HepG2 (cell line): ENCODE measurements at regions not wholly inside any gene's neighbourhood (a gene's known extent, or its start where the extent isn't known, plus 50 kb on each side); places are given as distances from the start of the nearest gene placed in this dataset.

Experiments
- ATAC-seq: fragments of 200-7000 bp; cut with Tn5 transposase; 3 replicates; pipeline ENCODE4 v1.9.1; 2020; ENCODE audit warnings: mild to moderate bottlenecking, moderate library complexity
- BruUV-seq: library from RNA; stranded (reverse); fragments of 400-500 nt; replicated peaks from 2 replicates; lab custom pipeline; 2021; lab: Mats Ljungman, UMichigan
- CTCF ChIA-PET: fragments of 300-600 bp; formaldehyde crosslinking; extraction: SDS; loops from one replicate; lab custom pipeline; 2021; ENCODE audit warnings: low total read pairs, inconsistent platforms, low intra/inter-chr PET ratio; lab: Yijun Ruan, JAX
- POLR2A ChIA-PET: fragments of 350-600 bp; sonication (Branson Sonifier 250); formaldehyde crosslinking; loops from one replicate; lab custom pipeline; 2020; ENCODE audit warnings: antibody characterized with exemption, inconsistent platforms; lab: Yijun Ruan, JAX
- DNase-seq: peaks from one replicate; pipeline ENCODE4 v3.0.0-alpha.2; 2015; ENCODE audit warnings: low spot score
- FAIRE-seq: peaks from 3 replicates; lab custom pipeline; 2011; peaks lifted over from hg19 to GRCh38; lab: Jason Lieb, UNC
- H2AFZ ChIP-seq: one replicate; pipeline ENCODE4 v1.6.1; 2011; ENCODE audit warnings: low read length, inconsistent platforms
- H3K27ac ChIP-seq: fragments of 300-600 bp; 3 replicates; pipeline ENCODE4 v1.8.0; 2011; ENCODE audit warnings: mixed run types, mild to moderate bottlenecking, mixed read lengths, low read length, inconsistent platforms; ENCODE audit not compliant: insufficient read depth; ENCODE audit errors: extremely low read length
- H3K27me3 ChIP-seq, 2 experiments: fragments of 200-600 bp in 1 of 2; 2 replicates in 1 of 2; 3 replicates in 1 of 2; pipeline versions ENCODE4 v1.6.0 to v1.8.0; 2011; ENCODE audit warnings: low read length in 2 of 2, mild to moderate bottlenecking in 2 of 2, moderate library complexity in 2 of 2, inconsistent platforms in 1 of 2; ENCODE audit not compliant: insufficient read depth in 2 of 2, control insufficient read depth in 1 of 2
- H3K36me3 ChIP-seq, 2 experiments: fragments of 200-600 bp in 1 of 2; replicated peaks in 1 of 2; 2 replicates in 1 of 2; 3 replicates in 1 of 2; pipeline versions ENCODE4 v1.5.1 to v1.8.0; 2011; ENCODE audit warnings: low read length in 2 of 2, inconsistent platforms in 1 of 2; ENCODE audit not compliant: insufficient read depth in 2 of 2, control insufficient read depth in 1 of 2
- H3K4me1 ChIP-seq: 2 replicates; pipeline ENCODE4 v1.5.1; 2012; ENCODE audit warnings: low read length, inconsistent platforms; ENCODE audit not compliant: insufficient read depth
- H3K4me2 ChIP-seq: 2 replicates; pipeline ENCODE4 v1.6.0; 2011; ENCODE audit warnings: low read depth, low read length, inconsistent platforms
- H3K4me3 ChIP-seq, 3 experiments: fragments of 200-600 bp in 1 of 3; sonication (generic), shearing (Covaris generic) in 1 of 3; replicated peaks in 1 of 3; 2 replicates each; pipeline ENCODE4 v1.5.1; 2011 to 2016; ENCODE audit warnings: low read length in 3 of 3, inconsistent platforms in 2 of 3, low read depth in 2 of 3, mild to moderate bottlenecking in 2 of 3, control low read depth in 1 of 3, mixed read lengths in 1 of 3; ENCODE audit not compliant: insufficient read depth in 1 of 3
- H3K79me2 ChIP-seq: one replicate; pipeline ENCODE4 v1.6.1; 2011; ENCODE audit warnings: low read length, inconsistent platforms; ENCODE audit not compliant: insufficient read depth
- H3K9ac ChIP-seq: 2 replicates; pipeline ENCODE4 v1.6.0; 2011; ENCODE audit warnings: mild to moderate bottlenecking, low read depth, low read length, inconsistent platforms; ENCODE audit not compliant: insufficient read depth
- H3K9me3 ChIP-seq: 2 replicates; pipeline ENCODE4 v1.5.1; 2012; ENCODE audit warnings: mild to moderate bottlenecking, low read length
- H4K20me1 ChIP-seq: 2 replicates; pipeline ENCODE4 v1.6.0; 2011; ENCODE audit warnings: inconsistent platforms, mild to moderate bottlenecking, low read length, moderate library complexity; ENCODE audit not compliant: insufficient read depth
- CAMTA2 ChIP-seq: sonication (generic); formaldehyde crosslinking; IDR thresholded peaks from 2 replicates; pipeline ENCODE4 v1.4.0; 2020; ENCODE audit warnings: mild to moderate bottlenecking, missing genetic modification reagents, borderline replicate concordance
- CEBPB ChIP-seq: IDR thresholded peaks from 2 replicates; pipeline ENCODE4 v1.6.1; 2011; ENCODE audit warnings: low read depth, low read length, improper control_type of control experiment, borderline replicate concordance
- EEA1 ChIP-seq: sonication (generic); formaldehyde crosslinking; IDR thresholded peaks from 2 replicates; pipeline ENCODE4 v1.5.1; 2020; ENCODE audit warnings: mild to moderate bottlenecking, missing genetic modification reagents, borderline replicate concordance
- JUNB ChIP-seq: sonication (generic); formaldehyde crosslinking; IDR thresholded peaks from 2 replicates; pipeline ENCODE4 v1.8.0; 2022; ENCODE audit warnings: missing genetic modification reagents, mild to moderate bottlenecking, borderline replicate concordance
- MIXL1 ChIP-seq: IDR thresholded peaks from 2 replicates; pipeline ENCODE4 v1.6.1; 2016
- MZF1 ChIP-seq: sonication (generic); formaldehyde crosslinking; IDR thresholded peaks from 2 replicates; pipeline ENCODE4 v1.8.1; 2023; ENCODE audit warnings: mild to moderate bottlenecking, missing genetic modification reagents, borderline replicate concordance
- NFE2L1 ChIP-seq: sonication (generic); formaldehyde crosslinking; IDR thresholded peaks from 2 replicates; pipeline ENCODE4 v1.4.0; 2020; ENCODE audit warnings: missing genetic modification reagents, mild to moderate bottlenecking, borderline replicate concordance
- NFIB ChIP-seq: sonication (generic); formaldehyde crosslinking; IDR thresholded peaks from 2 replicates; pipeline ENCODE4 v1.9.0; 2021; ENCODE audit warnings: missing genetic modification reagents, mild to moderate bottlenecking, borderline replicate concordance
- PLRG1 ChIP-seq: fragments of 450-650 bp; conservative IDR thresholded peaks from 2 replicates; pipeline ENCODE4 v1.6.1; 2016
- RAD21 ChIP-seq: fragments of 450-650 bp; formaldehyde crosslinking; IDR thresholded peaks from 2 replicates; pipeline ENCODE4 v1.5.0; 2020; ENCODE audit warnings: mild to moderate bottlenecking
- RBFOX2 ChIP-seq: fragments of 200-400 bp; formaldehyde crosslinking; IDR thresholded peaks from 2 replicates; pipeline ENCODE4 v1.6.1; 2017; ENCODE audit warnings: low read depth, mild to moderate bottlenecking, low read length
- SMC3 ChIP-seq: IDR thresholded peaks from 2 replicates; pipeline ENCODE4 v1.6.1; 2011; ENCODE audit warnings: low read length, improper control_type of control experiment
- SNAI1 ChIP-seq: sonication (generic); formaldehyde crosslinking; IDR thresholded peaks from 2 replicates; pipeline ENCODE4 v1.5.0; 2020; ENCODE audit warnings: mild to moderate bottlenecking, missing genetic modification reagents, borderline replicate concordance
- SNRNP70 ChIP-seq: fragments of 200-400 bp; formaldehyde crosslinking; IDR thresholded peaks from 2 replicates; pipeline ENCODE4 v1.6.1; 2017; ENCODE audit warnings: mild to moderate bottlenecking, low read depth, low read length, moderate library complexity
- STAG1 ChIP-seq: sonication (generic); formaldehyde crosslinking; IDR thresholded peaks from 2 replicates; pipeline ENCODE4 v1.4.0; 2020; ENCODE audit warnings: missing genetic modification reagents
- ZFP36L2 ChIP-seq: sonication (generic); formaldehyde crosslinking; IDR thresholded peaks from 2 replicates; pipeline ENCODE4 v1.4.0; 2020; ENCODE audit warnings: missing genetic modification reagents
- ZNF484 ChIP-seq: sonication (generic); formaldehyde crosslinking; IDR thresholded peaks from 2 replicates; pipeline ENCODE4 v1.5.1; 2020; ENCODE audit warnings: mild to moderate bottlenecking, low read depth, missing genetic modification reagents, borderline replicate concordance
- ZNF605 ChIP-seq: sonication (generic); formaldehyde crosslinking; IDR thresholded peaks from 2 replicates; pipeline ENCODE4 v1.8.0; 2022; ENCODE audit warnings: mild to moderate bottlenecking, missing genetic modification reagents
- ZNF747 ChIP-seq: sonication (generic); formaldehyde crosslinking; IDR thresholded peaks from 2 replicates; pipeline ENCODE4 v1.8.1; 2023; ENCODE audit warnings: missing genetic modification reagents, mild to moderate bottlenecking, borderline replicate concordance
- WGBS: methylation state at CpG from one replicate; pipeline ENCODE4 v1.1.6; 2017; ENCODE audit warnings: low lambda C conversion rate; 5-methylcytosine and 5-hydroxymethylcytosine counted together
- in situ Hi-C: cut with HindIII; loops from 2 replicates; pipeline ENCODE4 v1.10.0; 2017; ENCODE audit warnings: low pct_unique_long_range_greater_than_20kb; ENCODE audit not compliant: extremely low pct_ligation_motif_present
- intact Hi-C: fragments of 100-400 bp; cut with micrococcal nuclease; formaldehyde crosslinking; loops from one replicate; pipeline ENCODE4 v1.10.0; 2022; ENCODE audit not compliant: unreplicated experiment
- TF ChIP-seq, protein P1 (sequence below): sonication (generic); formaldehyde crosslinking; IDR thresholded peaks from 2 replicates; pipeline ENCODE4 v1.5.0; 2020; ENCODE audit warnings: mild to moderate bottlenecking, missing genetic modification reagents, moderate library complexity

DNA sequence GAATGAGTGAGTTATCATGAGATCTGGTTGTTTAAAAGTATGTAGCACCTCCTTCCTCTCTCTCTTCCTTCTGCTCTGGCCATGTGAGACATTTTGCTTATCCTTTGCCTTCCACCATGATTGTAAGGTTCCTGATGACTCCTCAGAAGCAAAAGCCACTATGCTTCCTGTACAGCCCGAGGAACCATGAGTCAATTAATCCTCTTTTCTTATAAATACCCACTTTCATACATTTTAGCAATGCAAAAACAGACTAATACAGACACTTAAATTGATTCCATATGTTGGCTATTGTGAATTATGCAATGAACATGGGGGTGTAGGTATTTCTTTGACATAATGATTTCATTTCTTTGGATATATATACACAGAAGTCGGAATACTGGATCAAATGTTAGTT lies 792.8 kb upstream of the EYS start:
- intact Hi-C loops, result no loop called here
- Histone ChIP-seq H3K4me2 (no peak overlapping the region), H3K4me1 (no peaks in the 10 kb centered on the region), H2AFZ (no peak overlapping the region), H3K4me3 (no peak overlapping the region), H3K36me3 (no peaks in the 10 kb centered on the region), H4K20me1 (no peaks in the 10 kb centered on the region), H3K79me2 (no peaks in the 10 kb centered on the region), H3K9me3 (no peaks in the 10 kb centered on the region), H3K27ac (no peak overlapping the region), H3K9ac (no peak overlapping the region), H3K27me3 (no peaks in the 10 kb centered on the region; a peak in 1 of 5 replicates)
- CTCF ChIA-PET, result no interaction called here
- no TSS peak for BruUV-seq
- in situ Hi-C loops, result loop anchor here (5.0 to 25.0 kb wide), 2 partner anchors 83 to 863 kb away; no protein-coding TSS in a partner anchor
- ATAC-seq (no peak), FAIRE-seq (no peak), DNase-seq (no peak)
- WGBS, result 1% methylated on average over 2 of the region's 2 CpGs
- POLR2A ChIA-PET, result no interaction called here
- TF ChIP-seq PLRG1 (no peak), MZF1 (CRISPR knock-in tag) (no peak), ZFP36L2 (CRISPR knock-in tag) (no peak), SNRNP70 (no peak), RBFOX2 (no peak)

DNA sequence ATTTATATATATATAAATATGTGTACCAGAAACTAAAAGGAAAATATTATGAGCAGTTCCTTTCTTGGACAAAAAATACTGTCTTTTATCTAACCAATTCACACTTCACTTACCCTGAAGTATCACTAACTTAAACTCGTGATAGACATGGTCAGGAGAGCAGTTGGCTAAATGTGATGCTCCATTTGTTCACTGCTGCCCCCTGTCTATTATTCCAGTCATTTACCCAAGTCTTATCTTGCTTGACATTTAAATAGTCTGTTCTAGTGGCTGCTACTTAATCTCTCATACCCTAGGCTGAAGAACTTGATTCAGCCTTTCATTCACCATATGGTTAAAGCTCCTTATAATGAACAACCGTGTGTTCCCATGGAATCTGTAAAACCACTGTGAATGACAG lies 789.6 kb upstream of the EYS start:
- CTCF ChIA-PET, result interaction anchor here (2.6 kb wide), 1 partner anchor 75 kb away, joined by 41 read pairs; no protein-coding TSS in a partner anchor
- FAIRE-seq, result peak; percentile 66
- TF ChIP-seq ZNF484 (CRISPR knock-in tag) (no peak), NFIB (no peak), RAD21 (CRISPR knock-in tag) (peak; percentile 52), CAMTA2 (CRISPR knock-in tag) (no peak), MIXL1 (CRISPR knock-in tag) (peak; percentile 34; the same call in 1 of the 2 replicates), STAG1 (CRISPR knock-in tag) (peak; percentile 81), NFE2L1 (no peak), ZNF605 (CRISPR knock-in tag) (no peak), SMC3 (peak; percentile 70), EEA1 (CRISPR knock-in tag) (no peak), CEBPB (no peak), SNAI1 (CRISPR knock-in tag) (no peak), JUNB (CRISPR knock-in tag) (no peak), ZNF747 (CRISPR knock-in tag) (no peak)
- TF ChIP-seq, protein P1, sequence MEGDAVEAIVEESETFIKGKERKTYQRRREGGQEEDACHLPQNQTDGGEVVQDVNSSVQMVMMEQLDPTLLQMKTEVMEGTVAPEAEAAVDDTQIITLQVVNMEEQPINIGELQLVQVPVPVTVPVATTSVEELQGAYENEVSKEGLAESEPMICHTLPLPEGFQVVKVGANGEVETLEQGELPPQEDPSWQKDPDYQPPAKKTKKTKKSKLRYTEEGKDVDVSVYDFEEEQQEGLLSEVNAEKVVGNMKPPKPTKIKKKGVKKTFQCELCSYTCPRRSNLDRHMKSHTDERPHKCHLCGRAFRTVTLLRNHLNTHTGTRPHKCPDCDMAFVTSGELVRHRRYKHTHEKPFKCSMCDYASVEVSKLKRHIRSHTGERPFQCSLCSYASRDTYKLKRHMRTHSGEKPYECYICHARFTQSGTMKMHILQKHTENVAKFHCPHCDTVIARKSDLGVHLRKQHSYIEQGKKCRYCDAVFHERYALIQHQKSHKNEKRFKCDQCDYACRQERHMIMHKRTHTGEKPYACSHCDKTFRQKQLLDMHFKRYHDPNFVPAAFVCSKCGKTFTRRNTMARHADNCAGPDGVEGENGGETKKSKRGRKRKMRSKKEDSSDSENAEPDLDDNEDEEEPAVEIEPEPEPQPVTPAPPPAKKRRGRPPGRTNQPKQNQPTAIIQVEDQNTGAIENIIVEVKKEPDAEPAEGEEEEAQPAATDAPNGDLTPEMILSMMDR (CRISPR knock-in tag), result peak; percentile 75

More for the DNA sequence above, 789.6 kb upstream of the EYS start:
- Histone ChIP-seq H3K4me2 (no peak overlapping the region), H3K27ac (no peak overlapping the region), H3K36me3 (no peaks in the 10 kb centered on the region), H3K27me3 (no peaks in the 10 kb centered on the region; a peak in 1 of 5 replicates), H3K4me3 (no peak overlapping the region), H4K20me1 (no peaks in the 10 kb centered on the region), H3K4me1 (no peaks in the 10 kb centered on the region), H3K9me3 (no peaks in the 10 kb centered on the region), H3K79me2 (no peaks in the 10 kb centered on the region), H3K9ac (no peak overlapping the region), H2AFZ (no peak overlapping the region)
- WGBS, result 0% methylated on average over 2 of the region's 2 CpGs
- peak; percentile 50 for DNase-seq
- POLR2A ChIA-PET, result no interaction called here
- intact Hi-C loops, result loop anchor here (1.0 kb wide), 1 partner anchor 75 kb away; no protein-coding TSS in a partner anchor
- ATAC-seq, result peak; percentile 95
- BruUV-seq, result no TSS peak
- in situ Hi-C loops, result loop anchor here (5.0 to 25.0 kb wide), 2 partner anchors 79 to 859 kb away; no protein-coding TSS in a partner anchor
